Natural killer cell (primary cell): ENCODE measurements at regions not wholly inside any gene's neighbourhood (a gene's known extent, or its start where the extent isn't known, plus 50 kb on each side); places are given as distances from the start of the nearest gene placed in this dataset.

Experiments used
- ATAC-seq, 3 donors: fragments of 150-1000 bp in 2 of 3; fragments of 200-7000 bp in 1 of 3; cut with Tn5 transposase; 1 replicate in 1 of 3; 2 replicates in 2 of 3; pipeline ENCODE4 v1.10.0; 2021; ENCODE audit warnings: mild to moderate bottlenecking in 2 of 3, moderate library complexity in 2 of 3
- DNase-seq, 2 donors: peaks; one replicate each; pipeline versions ENCODE4 v3.0.0 to v3.0.0-alpha.2; 2013 to 2021; ENCODE audit warnings: mixed read lengths in 1 of 2
- H3K27ac ChIP-seq: one replicate; pipeline ENCODE4 v1.5.1; 2013; ENCODE audit warnings: mild to moderate bottlenecking, low read length
- H3K27me3 ChIP-seq: one replicate; pipeline ENCODE4 v1.6.1; 2013; ENCODE audit warnings: low read length; ENCODE audit not compliant: control insufficient read depth, insufficient read depth
- H3K36me3 ChIP-seq: one replicate; pipeline ENCODE4 v1.6.1; 2013; ENCODE audit warnings: low read length; ENCODE audit not compliant: control insufficient read depth, insufficient read depth
- H3K4me1 ChIP-seq: one replicate; pipeline ENCODE4 v1.6.1; 2013; ENCODE audit warnings: low read length; ENCODE audit not compliant: control insufficient read depth, insufficient read depth
- H3K4me3 ChIP-seq: one replicate; pipeline ENCODE4 v1.5.1; 2013; ENCODE audit warnings: low read length
- H3K9me3 ChIP-seq: one replicate; pipeline ENCODE4 v1.6.1; 2013; ENCODE audit warnings: low read length; ENCODE audit not compliant: control insufficient read depth, insufficient read depth
- H3K27ac Mint-ChIP-seq, 2 donors: one replicate each; pipeline ENCODE4 v1.8.0; 2022; ENCODE audit warnings: mild to moderate bottlenecking in 2 of 2, mixed read lengths in 2 of 2, moderate library complexity in 1 of 2
- H3K27me3 Mint-ChIP-seq, 2 donors: one replicate each; pipeline ENCODE4 v1.8.0; 2022; ENCODE audit warnings: low read depth in 2 of 2, mixed read lengths in 2 of 2
- H3K36me3 Mint-ChIP-seq: one replicate; pipeline ENCODE4 v1.8.0; 2022; ENCODE audit warnings: mixed read lengths
- H3K4me1 Mint-ChIP-seq, 2 donors: one replicate each; pipeline ENCODE4 v1.8.0; 2022; ENCODE audit warnings: mixed read lengths in 2 of 2
- H3K4me3 Mint-ChIP-seq: one replicate; pipeline ENCODE4 v1.8.0; 2022; ENCODE audit warnings: mild to moderate bottlenecking, moderate library complexity, mixed read lengths
- H3K9me3 Mint-ChIP-seq, 2 donors: one replicate each; pipeline ENCODE4 v1.8.0; 2022; ENCODE audit warnings: mixed read lengths in 2 of 2
- CTCF ChIP-seq: fragments of 200-600 bp; IDR thresholded peaks from one replicate; pipeline ENCODE4 v1.8.0; 2022; ENCODE audit warnings: antibody characterized with exemption
- WGBS: methylation state at CpG from one replicate; pipeline ENCODE4 v1.1.7; 2013; ENCODE audit warnings: missing lambda C conversion rate; ENCODE audit not compliant: insufficient coverage; 5-methylcytosine and 5-hydroxymethylcytosine counted together
- intact Hi-C: fragments of 100-400 bp; cut with micrococcal nuclease; formaldehyde crosslinking; loops from one replicate; pipeline ENCODE4 v1.14.2; 2022

GRCh38 chr2:175293776-175294175 is 112.3 kb upstream of the ATP5MC3 start:
- DNase-seq = no peak
- no peak for ATAC-seq
- no peak for TF ChIP-seq CTCF
- intact Hi-C loops = no loop called here
- Mint-ChIP-seq H3K36me3 (no peaks in the 10 kb centered on the region), H3K4me1 (no peaks in the 10 kb centered on the region), H3K27me3 (peaks cover 38 to 83% of the 10 kb centered on the region in 2 donors), H3K9me3 (no peaks in the 10 kb centered on the region), H3K27ac (no peak overlapping the region), H3K4me3 (no peak overlapping the region)
- no peak overlapping the region for H3K27ac ChIP-seq
- WGBS = 75% methylated on average over 3 of the region's 4 CpGs
- no peak overlapping the region for H3K4me3 ChIP-seq
- H3K4me1 ChIP-seq = no peaks in the 10 kb centered on the region
- no peaks in the 10 kb centered on the region for H3K36me3 ChIP-seq
- peaks cover 18% of the 10 kb centered on the region for H3K27me3 ChIP-seq
- no peaks in the 10 kb centered on the region for H3K9me3 ChIP-seq

GRCh38 chr2:175293195-175293594 is 111.7 kb upstream of the ATP5MC3 start:
- Mint-ChIP-seq H3K27ac (no peak overlapping the region), H3K36me3 (no peaks in the 10 kb centered on the region), H3K4me1 (no peaks in the 10 kb centered on the region), H3K4me3 (no peak overlapping the region), H3K27me3 (peaks cover 38 to 84% of the 10 kb centered on the region in 2 donors), H3K9me3 (no peaks in the 10 kb centered on the region)
- intact Hi-C loops = no loop called here
- H3K4me3 ChIP-seq = no peak overlapping the region
- H3K9me3 ChIP-seq = no peaks in the 10 kb centered on the region
- H3K4me1 ChIP-seq = no peaks in the 10 kb centered on the region
- WGBS = 76% methylated on average over 3 of the region's 3 CpGs
- no peaks in the 10 kb centered on the region for H3K36me3 ChIP-seq
- ATAC-seq (no peak), DNase-seq (no peak)
- no peak for TF ChIP-seq CTCF
- H3K27ac ChIP-seq = no peak overlapping the region
- peaks cover 18% of the 10 kb centered on the region for H3K27me3 ChIP-seq

- peaks cover 4 to 5% of the 10 kb centered on the region in 2 donors for H3K4me1 Mint-ChIP-seq
- Histone ChIP-seq H3K27me3 (no peaks in the 10 kb centered on the region), H3K4me3 (no peak overlapping the region), H3K27ac (no peak overlapping the region), H3K9me3 (no peaks in the 10 kb centered on the region), H3K36me3 (no peaks in the 10 kb centered on the region), H3K4me1 (no peaks in the 10 kb centered on the region)
- intact Hi-C loops = loop anchor here (1.0 kb wide), 2 partner anchors 80 to 172 kb away; no protein-coding TSS in a partner anchor
- no peaks in the 10 kb centered on the region for H3K9me3 Mint-ChIP-seq
- DNase-seq (no peak), ATAC-seq (no peak)
- 95% methylated on average over 2 of the region's 2 CpGs for WGBS
- no peaks in the 10 kb centered on the region for H3K36me3 Mint-ChIP-seq
- H3K4me3 Mint-ChIP-seq = no peak overlapping the region
- TF ChIP-seq CTCF = no peak
- no peak overlapping the region for H3K27ac Mint-ChIP-seq
- H3K27me3 Mint-ChIP-seq = peaks cover 6 to 18% of the 10 kb centered on the region in 2 donors
Measured at GRCh38 chr2:175282886-175283285, 101.4 kb upstream of the ATP5MC3 start.

DNA sequence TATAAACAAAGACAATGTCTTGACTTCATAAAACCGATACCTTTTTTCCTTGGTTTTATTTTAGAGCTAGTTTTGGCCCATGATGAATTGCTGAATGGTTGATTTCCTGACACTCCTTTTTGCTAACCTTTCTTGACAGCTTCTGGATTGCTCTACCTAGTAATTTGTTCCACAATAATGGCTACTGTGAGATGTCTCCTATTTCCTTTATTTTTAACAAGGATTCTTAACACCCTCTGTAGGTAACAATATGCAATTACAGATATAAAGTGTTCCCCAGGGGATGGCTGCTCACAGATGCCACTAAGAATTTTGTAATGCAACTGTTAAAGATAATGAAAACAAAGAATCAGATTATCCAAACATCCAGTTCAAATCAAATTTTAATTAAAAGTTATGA is 100.8 kb upstream of the ATP5MC3 start:
- H3K9me3 Mint-ChIP-seq = no peaks in the 10 kb centered on the region
- H3K9me3 ChIP-seq = no peaks in the 10 kb centered on the region
- H3K36me3 ChIP-seq = no peaks in the 10 kb centered on the region
- no peak overlapping the region for H3K4me3 ChIP-seq
- H3K27me3 Mint-ChIP-seq = peaks cover 6 to 16% of the 10 kb centered on the region in 2 donors
- intact Hi-C loops = loop anchor here (1.0 kb wide), 2 partner anchors 79 to 171 kb away; no protein-coding TSS in a partner anchor
- peaks cover 3% of the 10 kb centered on the region for H3K27me3 ChIP-seq
- H3K27ac Mint-ChIP-seq = no peak overlapping the region
- no peaks in the 10 kb centered on the region for H3K4me1 ChIP-seq
- H3K27ac ChIP-seq = no peak overlapping the region
- H3K36me3 Mint-ChIP-seq = no peaks in the 10 kb centered on the region
- TF ChIP-seq CTCF = peak; percentile 64
- DNase-seq (peak in 1 of 2 donors; percentile 28), ATAC-seq (peak; percentile 68 to 76 (median 69))
- H3K4me1 Mint-ChIP-seq = peaks cover 4 to 5% of the 10 kb centered on the region in 2 donors
- 86% methylated on average over 1 of the region's 1 CpG for WGBS
- H3K4me3 Mint-ChIP-seq = no peak overlapping the region
